HG03520 (cell line): ENCODE measurements at regions not wholly inside any gene's neighbourhood (a gene's known extent, or its start where the extent isn't known, plus 50 kb on each side); places are given as distances from the start of the nearest gene placed in this dataset.

ENCODE experiments used
- ATAC-seq: cut with Tn5 transposase; IDR thresholded peaks from one replicate; pipeline ENCODE4 v1.9.1; 2021; ENCODE audit warnings: mild to moderate bottlenecking, moderate library complexity; ENCODE audit not compliant: unreplicated experiment

GRCh38 chr18:53757328-53757727 is 467.1 kb downstream of the MBD2 start:
- ATAC-seq: no peak

GRCh38 chr18:53756610-53756972 is 467.9 kb downstream of the MBD2 start:
- ATAC-seq: no peak

- no peak for ATAC-seq
Observed at GRCh38 chr18:53755914-53756609, 468.4 kb downstream of the MBD2 start.

- no peak for ATAC-seq
Observed at GRCh38 chr18:53754154-53754553, 470.3 kb downstream of the MBD2 start.

GRCh38 chr18:53753601-53754000 is 470.9 kb downstream of the MBD2 start:
- ATAC-seq: no peak

- no peak for ATAC-seq
Observed at GRCh38 chr18:53752781-53753367, 471.6 kb downstream of the MBD2 start.

GRCh38 chr18:53749766-53750165 is 474.7 kb downstream of the MBD2 start:
- ATAC-seq: no peak

GRCh38 chr18:53747663-53748160 is 476.8 kb downstream of the MBD2 start:
- no peak for ATAC-seq

- ATAC-seq: no peak
Observed at GRCh38 chr18:53747210-53747609, 477.3 kb downstream of the MBD2 start.

- no peak for ATAC-seq
Observed at GRCh38 chr18:53745986-53746385, 478.5 kb downstream of the MBD2 start.

GRCh38 chr18:53745224-53745967 is 479.1 kb downstream of the MBD2 start:
- ATAC-seq: no peak

- ATAC-seq: no peak
Observed at GRCh38 chr18:53739700-53740099, 484.8 kb downstream of the MBD2 start.

GRCh38 chr18:53735526-53735925 is 488.9 kb downstream of the MBD2 start:
- ATAC-seq: no peak

- ATAC-seq: no peak
Observed at GRCh38 chr18:53715243-53715853, 509.1 kb downstream of the MBD2 start.

- ATAC-seq: no peak
Observed at GRCh38 chr18:53710080-53710479, 514.4 kb downstream of the MBD2 start.

- no peak for ATAC-seq
Observed at GRCh38 chr18:53702480-53702879, 522.0 kb downstream of the MBD2 start.

GRCh38 chr18:53701697-53702096 is 522.8 kb downstream of the MBD2 start:
- no peak for ATAC-seq

GRCh38 chr18:53698907-53699306 is 525.6 kb downstream of the MBD2 start:
- no peak for ATAC-seq

- ATAC-seq: no peak
Observed at GRCh38 chr18:53689886-53690285, 534.6 kb downstream of the MBD2 start.

- no peak for ATAC-seq
Observed at GRCh38 chr18:53686965-53687364, 537.5 kb downstream of the MBD2 start.

- ATAC-seq: no peak
Observed at GRCh38 chr18:53682796-53683195, 541.7 kb downstream of the MBD2 start.

GRCh38 chr18:53677480-53677879 is 547.0 kb downstream of the MBD2 start:
- ATAC-seq: no peak
